Spleen (tissue), 11 donors: ENCODE measurements at regions not wholly inside any gene's neighbourhood (a gene's known extent, or its start where the extent isn't known, plus 50 kb on each side); places are given as distances from the start of the nearest gene placed in this dataset.

Source experiments
- DNase-seq: peaks from one replicate; pipeline ENCODE4 v3.0.0-alpha.2; 2020
- H3K27ac ChIP-seq, 8 donors: fragments of 200-600 bp; sonication (generic) in 7 of 8; 1 replicate in 4 of 8; 2 replicates in 4 of 8; pipeline versions ENCODE4 v1.5.0 to v1.8.0; 2016 to 2021; ENCODE audit warnings: inconsistent platforms in 4 of 8, mild to moderate bottlenecking in 4 of 8, moderate library complexity in 1 of 8
- H3K27me3 ChIP-seq, 7 donors: fragments of 200-600 bp; sonication (generic) in 6 of 7; replicated peaks in 1 of 7; 1 replicate in 4 of 7; 2 replicates in 3 of 7; pipeline versions ENCODE4 v1.5.0 to v1.8.0; 2016 to 2021; ENCODE audit warnings: inconsistent platforms in 3 of 7, mild to moderate bottlenecking in 1 of 7
- H3K36me3 ChIP-seq, 6 donors: fragments of 200-600 bp; sonication (generic) in 5 of 6; 1 replicate in 4 of 6; 2 replicates in 2 of 6; pipeline versions ENCODE4 v1.5.0 to v1.8.0; 2016 to 2021; ENCODE audit warnings: inconsistent platforms in 2 of 6
- H3K4me1 ChIP-seq, 6 donors: fragments of 200-600 bp; sonication (generic) in 5 of 6; 1 replicate in 3 of 6; 2 replicates in 3 of 6; pipeline versions ENCODE4 v1.5.0 to v1.8.0; 2016 to 2021; ENCODE audit warnings: inconsistent platforms in 3 of 6
- H3K4me3 ChIP-seq, 8 donors: fragments of 200-600 bp; sonication (generic) in 7 of 8; 1 replicate in 4 of 8; 2 replicates in 4 of 8; pipeline versions ENCODE4 v1.5.0 to v1.8.0; 2016 to 2021; ENCODE audit warnings: inconsistent platforms in 4 of 8, mild to moderate bottlenecking in 4 of 8, moderate library complexity in 2 of 8
- H3K9me3 ChIP-seq, 8 donors: fragments of 200-600 bp; sonication (generic) in 7 of 8; 1 replicate in 4 of 8; 2 replicates in 4 of 8; pipeline versions ENCODE4 v1.5.0 to v1.8.0; 2016 to 2021; ENCODE audit warnings: inconsistent platforms in 4 of 8
- CTCF ChIP-seq, 11 experiments: fragments of 200-600 bp in 7 of 11; fragments of 450-650 bp in 4 of 11; sonication (generic) in 4 of 11; IDR thresholded peaks in 8 of 11; conservative IDR thresholded peaks in 3 of 11; 1 replicate in 7 of 11; 2 replicates in 4 of 11; pipeline versions ENCODE4 v1.4.0 to v1.8.0; 2016 to 2021; ENCODE audit warnings: antibody characterized with exemption in 11 of 11, inconsistent platforms in 4 of 11, mild to moderate bottlenecking in 1 of 11
- POLR2A ChIP-seq, 3 donors: fragments of 450-650 bp; IDR thresholded peaks; one replicate each; pipeline ENCODE4 v1.5.1; 2017; ENCODE audit warnings: antibody characterized with exemption in 3 of 3, mild to moderate bottlenecking in 1 of 3
- POLR2AphosphoS5 ChIP-seq, 3 donors: sonication (generic); formaldehyde crosslinking; IDR thresholded peaks; one replicate each; pipeline ENCODE4 v1.5.1; 2017; ENCODE audit warnings: antibody characterized with exemption in 3 of 3
- WGBS, 5 donors: extraction: QIAGEN DNeasy Blood & Tissue Kit in 3 of 5; methylation state at CpG; one replicate each; pipeline versions ENCODE4 v1.1.5 to v1.1.7; 2013 to 2018; 5-methylcytosine and 5-hydroxymethylcytosine counted together
- intact Hi-C: fragments of 100-400 bp; cut with DNase I; formaldehyde crosslinking; loops from one replicate; pipeline ENCODE4 v1.15.0; 2023; ENCODE audit warnings: low total_unique reads
- donor health status: healthy with polysubstance abuse.
- donor health status: DM: no; HTN: no; CAD: no; lungs with moderate emphysema.
- donor health status: DM: no; HTN: no; CAD: no.
- donor health status: Bipolar disorder and iron deficiency.
- donor health status: healthy.
- donor health status: DM: no; HTN: no; CAD: no.
- donor health status: DM: yes; HTN: yes; CAD: no.

GRCh38 chr7:52540041-52540440 lies 495.4 kb upstream of the POM121L12 start:
- H3K27me3 ChIP-seq: no peaks in the 10 kb centered on the region
- no peak overlapping the region for H3K4me3 ChIP-seq
- H3K36me3 ChIP-seq: no peaks in the 10 kb centered on the region
- H3K4me1 ChIP-seq: no peaks in the 10 kb centered on the region
- TF ChIP-seq CTCF (IDR thresholded peaks at IDR 0.05 in 8 of 11, conservative IDR thresholded peaks at IDR 0.05 in 3 of 11): no peak
- TF ChIP-seq POLR2AphosphoS5 (IDR thresholded peaks at IDR 0.05): no peak
- no peak for TF ChIP-seq POLR2A (IDR thresholded peaks at IDR 0.05)
- no peak for DNase-seq
- intact Hi-C loops: no loop called here
- no peak overlapping the region for H3K27ac ChIP-seq
- 32 to 82% (median 73%) methylated on average over 2 of the region's 2 CpGs for WGBS, 5 donors
- H3K9me3 ChIP-seq: peaks cover 0 to 32% (median 4%) of the 10 kb centered on the region in 8 donors

GRCh38 chr7:52539414-52539813 lies 496.0 kb upstream of the POM121L12 start:
- no peak for DNase-seq
- intact Hi-C loops: no loop called here
- no peak overlapping the region for H3K4me3 ChIP-seq
- TF ChIP-seq CTCF (IDR thresholded peaks at IDR 0.05 in 8 of 11, conservative IDR thresholded peaks at IDR 0.05 in 3 of 11) (no peak), POLR2A (IDR thresholded peaks at IDR 0.05) (no peak), POLR2AphosphoS5 (IDR thresholded peaks at IDR 0.05) (no peak)
- H3K27ac ChIP-seq: no peak overlapping the region
- WGBS, 5 donors: 77 to 89% (median 83%) methylated on average over 3 of the region's 3 CpGs
- no peaks in the 10 kb centered on the region for H3K4me1 ChIP-seq
- no peaks in the 10 kb centered on the region for H3K27me3 ChIP-seq
- H3K9me3 ChIP-seq: peaks cover 0 to 32% (median 4%) of the 10 kb centered on the region in 8 donors
- H3K36me3 ChIP-seq: no peaks in the 10 kb centered on the region

DNA sequence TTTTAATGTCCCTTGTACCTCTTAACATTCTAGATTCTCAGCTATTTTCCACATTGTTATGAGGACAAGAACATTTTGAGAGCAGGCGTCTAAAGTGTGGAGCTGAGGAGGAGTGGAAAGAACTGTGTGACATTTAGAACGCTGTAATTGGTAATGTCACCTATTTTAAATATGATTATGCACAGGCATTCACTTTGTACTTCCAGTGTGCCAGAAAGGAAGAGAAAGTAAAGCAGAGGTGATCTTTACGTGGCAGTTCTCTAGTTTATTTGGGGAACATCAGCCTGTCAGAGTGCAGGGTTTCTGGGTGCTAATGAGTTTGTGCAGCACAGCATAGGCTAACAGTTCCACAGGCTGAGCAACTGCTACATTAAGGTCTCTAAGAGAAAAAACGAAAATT lies 498.4 kb upstream of the POM121L12 start:
- H3K4me1 ChIP-seq: no peaks in the 10 kb centered on the region
- intact Hi-C loops: no loop called here
- H3K9me3 ChIP-seq: peaks cover 0 to 54% (median 16%) of the 10 kb centered on the region in 8 donors
- WGBS, 5 donors: 62 to 67% (median 65%) methylated on average over 4 of the region's 4 CpGs
- no peaks in the 10 kb centered on the region for H3K36me3 ChIP-seq
- H3K27me3 ChIP-seq: no peaks in the 10 kb centered on the region
- no peak overlapping the region for H3K4me3 ChIP-seq
- no peak for DNase-seq
- TF ChIP-seq POLR2AphosphoS5 (IDR thresholded peaks at IDR 0.05) (no peak), CTCF (IDR thresholded peaks at IDR 0.05 in 8 of 11, conservative IDR thresholded peaks at IDR 0.05 in 3 of 11) (no peak), POLR2A (IDR thresholded peaks at IDR 0.05) (no peak)
- H3K27ac ChIP-seq: no peak overlapping the region

DNA sequence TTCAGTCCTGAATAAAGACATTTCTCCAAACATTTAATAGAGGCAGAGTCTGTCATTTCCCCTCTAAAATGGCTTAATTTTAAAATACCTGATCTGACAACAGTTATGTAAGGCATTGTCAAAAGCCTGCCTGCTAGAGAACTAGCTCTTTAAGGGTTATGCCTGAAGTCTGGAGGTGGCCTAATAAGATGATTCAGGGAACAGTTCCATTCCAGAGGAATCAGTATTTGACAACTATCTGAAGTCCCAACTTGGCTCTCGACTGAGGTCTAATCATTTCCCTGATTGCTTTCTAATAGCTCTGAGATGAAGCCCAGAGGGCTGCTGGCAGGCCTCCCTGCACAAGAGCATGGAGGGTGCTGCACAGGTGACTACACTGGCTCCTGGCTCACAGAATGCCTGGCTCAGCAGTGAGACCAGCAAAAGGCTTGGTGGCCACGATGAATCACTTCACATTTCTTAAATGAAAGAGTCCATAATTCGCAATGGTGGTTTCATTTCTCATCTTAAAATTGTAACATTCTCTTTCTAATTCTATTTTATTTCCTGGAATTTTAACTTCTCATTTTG lies 509.6 kb upstream of the POM121L12 start:
- H3K9me3 ChIP-seq: peaks cover 0 to 8% (median 0%) of the 10 kb centered on the region in 8 donors
- WGBS, 5 donors: 60 to 83% (median 79%) methylated on average over 3 of the region's 3 CpGs
- intact Hi-C loops: no loop called here

More for the DNA sequence above, 509.6 kb upstream of the POM121L12 start:
- H3K4me1 ChIP-seq: no peaks in the 10 kb centered on the region
- H3K4me3 ChIP-seq: no peak overlapping the region
- no peak for TF ChIP-seq POLR2AphosphoS5 (IDR thresholded peaks at IDR 0.05)
- no peak for TF ChIP-seq CTCF (IDR thresholded peaks at IDR 0.05 in 8 of 11, conservative IDR thresholded peaks at IDR 0.05 in 3 of 11)
- no peak for TF ChIP-seq POLR2A (IDR thresholded peaks at IDR 0.05)
- no peak overlapping the region for H3K27ac ChIP-seq
- H3K27me3 ChIP-seq: no peaks in the 10 kb centered on the region
- H3K36me3 ChIP-seq: no peaks in the 10 kb centered on the region
- DNase-seq: no peak
